NCI-H1436 (cell line): ENCODE measurements at regions not wholly inside any gene's neighbourhood (a gene's known extent, or its start where the extent isn't known, plus 50 kb on each side); places are given as distances from the start of the nearest gene placed in this dataset.
"Not testable (repeated sequence)": the region's sequence is repeated elsewhere in the genome, so short reads cannot be mapped to it uniquely, and the experiment has no call there.

ENCODE experiments used
- DNase-seq: peaks from one replicate; lab custom pipeline; 2025; lab: John Stamatoyannopoulos, UW

DNA sequence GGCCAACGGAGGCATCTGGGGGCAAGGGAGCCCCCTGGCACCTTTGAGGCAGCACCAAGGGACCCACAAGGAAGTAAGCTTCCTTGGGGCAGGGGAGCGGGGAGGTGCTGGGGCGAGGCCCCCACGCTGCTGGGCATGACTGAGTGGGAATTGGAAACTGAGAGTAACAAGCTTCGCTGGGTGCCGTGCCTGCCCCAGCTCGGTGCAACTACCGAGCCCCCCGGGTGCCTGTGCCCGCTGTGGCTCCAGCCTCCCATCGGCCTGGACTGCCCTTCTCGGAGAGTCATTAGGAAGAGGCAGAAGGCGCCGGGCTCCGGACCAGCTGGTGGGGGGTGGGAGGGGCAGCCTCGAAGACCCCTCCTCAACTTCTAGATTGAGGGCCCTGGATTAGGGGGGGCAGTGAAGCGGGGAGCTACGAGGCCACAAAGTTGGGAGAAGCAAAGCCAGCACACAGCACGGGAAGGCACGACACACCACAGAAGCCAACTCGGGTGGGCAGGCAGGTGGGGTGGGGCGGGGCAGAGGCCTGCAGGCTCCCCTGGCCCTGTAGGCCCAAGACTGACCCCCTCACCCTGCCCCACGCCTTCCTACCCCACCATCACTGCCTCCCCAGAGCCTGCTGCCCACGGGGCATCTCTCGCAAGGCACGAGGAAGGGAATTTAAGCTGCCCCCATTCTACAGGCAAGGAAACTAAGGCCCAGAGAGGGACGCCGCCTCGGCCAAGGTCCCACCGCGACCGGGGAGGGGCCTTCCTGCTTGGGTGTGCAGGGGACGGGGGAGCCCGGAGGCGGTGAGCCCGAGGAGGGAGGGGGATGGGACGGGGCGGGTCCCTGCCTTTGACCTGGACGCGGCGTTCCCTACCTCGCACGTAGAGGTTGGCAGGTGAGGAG, 83.2 kb downstream of the PTPRS start:
- no peak for DNase-seq

DNA sequence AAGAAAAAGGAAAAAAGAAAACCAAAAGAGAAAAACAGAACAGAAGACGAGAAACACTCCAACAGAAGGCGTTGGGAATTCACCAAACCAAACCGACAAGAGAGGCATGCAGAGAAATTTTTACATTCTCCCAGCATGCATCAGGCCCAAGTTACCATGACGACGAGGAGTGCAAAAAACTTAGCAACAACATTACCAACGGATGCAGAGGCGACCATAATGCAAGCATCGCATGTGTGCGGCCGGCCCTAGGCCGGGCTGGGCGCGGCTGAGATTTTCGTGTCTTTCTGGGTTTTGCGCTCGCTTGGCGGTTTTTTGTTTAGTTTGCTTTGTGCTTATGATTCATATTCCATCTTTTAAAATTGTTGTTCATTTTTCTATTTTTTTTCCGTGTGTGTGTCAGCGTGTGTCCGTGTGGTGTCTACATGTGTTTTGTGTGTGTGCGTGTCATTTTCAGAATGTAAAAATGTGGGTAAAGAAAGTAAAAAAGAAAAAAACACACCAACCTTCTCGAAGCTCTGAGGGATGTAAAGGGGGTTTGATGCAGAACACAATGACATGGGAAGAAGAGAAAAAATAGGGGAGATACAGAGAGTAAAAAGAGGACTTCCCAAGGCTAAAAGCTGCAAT, 84.9 kb downstream of the PTPRS start:
- DNase-seq, result no peak

DNA sequence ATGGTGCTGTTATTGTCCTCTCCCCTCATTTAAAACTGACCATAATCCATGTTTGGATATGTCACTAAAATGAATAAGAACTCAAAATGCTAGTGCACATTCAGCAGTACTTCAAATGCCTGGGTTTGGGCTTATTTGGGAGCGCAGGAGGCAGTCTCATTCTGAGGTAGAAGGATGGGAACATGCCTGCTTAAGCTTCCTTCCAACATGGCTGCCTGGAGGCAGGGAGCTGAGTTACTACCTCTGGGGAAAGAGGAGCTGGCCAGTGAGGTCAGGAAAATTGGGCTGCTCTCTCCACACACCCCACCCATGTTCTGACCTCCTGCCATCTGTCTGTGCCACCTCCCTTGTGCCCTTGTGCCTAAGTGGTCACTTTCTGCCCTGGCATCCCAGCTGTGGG, 85.7 kb downstream of the PTPRS start:
- no peak for DNase-seq

DNA sequence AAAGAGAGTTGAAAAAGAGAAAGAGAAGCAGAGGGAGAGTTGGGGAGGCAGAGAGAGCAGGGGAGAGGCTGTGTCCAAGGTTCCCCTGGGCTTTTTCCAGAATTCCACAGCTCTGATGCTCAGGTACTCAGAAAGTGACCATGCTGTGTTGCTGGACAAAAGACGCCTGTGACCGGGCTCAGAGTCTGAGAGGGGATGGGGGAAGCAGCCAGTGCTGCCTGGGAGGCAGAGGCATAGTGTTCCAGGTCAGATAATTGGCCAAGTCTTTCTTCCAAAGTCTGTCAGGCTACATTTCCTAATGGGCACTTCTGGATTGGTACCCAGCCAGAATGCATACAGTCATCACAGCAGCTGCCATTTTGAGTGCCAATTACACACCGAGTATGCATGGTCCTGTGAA, 86.1 kb downstream of the PTPRS start:
- no peak for DNase-seq

DNA sequence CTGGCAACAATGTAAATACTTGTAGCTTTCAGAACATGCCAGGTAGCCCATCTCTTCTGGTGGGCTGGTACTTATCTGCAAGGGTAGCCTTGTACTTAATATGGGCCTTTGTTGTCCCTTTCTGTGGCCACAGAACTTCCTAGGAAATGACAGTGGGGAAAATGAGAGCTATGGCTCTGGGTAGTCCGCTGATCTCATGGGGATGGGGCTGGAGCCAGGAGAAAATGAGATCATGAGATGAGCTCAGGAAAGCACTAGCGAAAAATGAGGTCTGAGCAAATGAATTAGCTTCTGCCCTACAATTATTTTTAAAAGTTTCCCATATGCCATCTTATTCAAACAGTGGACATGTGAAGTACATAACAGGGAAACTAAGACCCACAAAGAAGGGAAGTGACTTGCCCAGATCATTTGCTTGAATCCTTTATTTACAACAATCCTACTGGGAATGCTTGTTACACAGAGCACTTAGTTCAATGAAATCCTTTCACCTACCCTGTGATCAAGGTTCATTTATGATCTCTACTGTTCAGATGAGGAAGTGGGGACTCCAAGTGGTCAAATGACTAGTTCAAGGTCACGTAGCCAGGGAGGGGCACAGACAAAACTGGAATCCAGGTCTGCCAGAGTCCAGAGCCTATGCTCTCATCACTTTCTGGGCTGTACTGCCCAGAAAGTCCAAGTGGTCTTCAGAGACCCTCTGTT, 87.1 kb downstream of the PTPRS start:
- DNase-seq, result no peak

DNA sequence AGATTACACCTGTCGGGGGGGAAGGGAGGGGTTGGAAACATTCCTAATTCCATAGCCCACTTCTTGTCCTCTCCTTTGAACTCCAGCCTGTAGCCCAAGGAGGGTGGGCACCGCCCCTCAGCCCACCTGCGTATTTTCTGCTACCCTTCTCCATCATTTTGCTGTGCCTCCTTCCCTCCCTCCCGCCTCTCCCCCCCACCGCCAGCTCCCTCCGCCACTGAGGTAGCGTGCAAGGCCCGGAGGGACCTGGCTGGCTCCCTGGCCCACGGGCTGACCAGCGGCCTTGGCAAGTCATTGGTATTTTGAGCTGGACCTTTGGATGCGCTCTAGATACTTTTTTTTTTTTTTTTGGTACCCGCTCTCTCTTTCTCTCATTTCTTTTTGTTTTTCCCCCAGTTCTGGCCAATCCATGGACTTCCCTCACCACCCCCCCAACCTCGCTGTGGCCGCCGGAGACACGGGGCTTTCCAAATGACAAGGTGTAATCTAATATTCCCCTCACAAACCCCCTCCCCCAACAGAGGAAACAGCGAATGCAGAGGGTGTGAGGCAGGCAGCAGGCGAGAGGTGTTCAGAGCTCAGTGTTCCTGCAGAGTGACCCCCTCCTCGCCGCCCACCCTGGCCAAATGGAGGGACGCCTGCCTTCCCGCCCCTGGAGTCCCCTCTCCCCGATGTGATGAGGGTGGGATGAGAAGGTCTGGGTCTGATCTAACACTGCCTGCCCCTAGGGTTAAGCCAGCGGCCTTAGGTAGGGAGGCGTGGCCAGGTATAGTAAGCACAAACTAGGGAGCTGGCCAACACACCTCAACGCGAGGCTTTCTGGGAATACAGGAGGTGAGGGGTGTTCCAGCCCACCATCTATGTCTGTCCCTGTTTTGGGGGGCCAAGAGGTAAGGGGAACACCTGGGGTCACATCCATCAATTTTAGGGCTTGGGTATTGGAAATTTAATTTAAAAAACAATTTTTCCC, 89.2 kb downstream of the PTPRS start:
- no peak for DNase-seq

DNA sequence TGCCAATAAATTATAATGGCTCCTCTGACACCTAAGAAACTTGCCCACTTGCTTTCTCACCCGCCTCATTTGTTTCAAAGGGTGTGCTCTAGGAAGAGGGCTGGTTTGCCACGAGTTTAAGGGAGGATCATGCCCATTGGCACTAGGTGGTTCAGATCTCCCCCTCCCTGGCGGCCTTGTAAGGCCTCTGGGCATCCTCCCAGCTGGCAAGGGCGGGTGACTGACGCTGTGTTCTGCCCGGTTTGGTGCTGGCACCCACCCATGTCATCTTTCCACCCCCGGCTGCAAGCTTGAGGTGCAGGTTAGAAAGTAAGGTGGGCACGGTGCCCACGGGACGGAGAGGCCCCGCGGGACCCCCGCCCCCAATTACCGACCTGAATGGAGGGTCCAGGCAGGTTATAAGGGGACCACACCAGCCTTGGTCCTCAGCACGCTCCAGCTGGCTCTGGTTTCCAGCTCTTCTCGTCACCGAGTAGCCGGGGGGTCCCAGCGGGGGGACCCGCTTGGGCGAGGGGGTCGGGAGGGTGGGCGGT, 90.4 kb downstream of the PTPRS start:
- no peak for DNase-seq

DNA sequence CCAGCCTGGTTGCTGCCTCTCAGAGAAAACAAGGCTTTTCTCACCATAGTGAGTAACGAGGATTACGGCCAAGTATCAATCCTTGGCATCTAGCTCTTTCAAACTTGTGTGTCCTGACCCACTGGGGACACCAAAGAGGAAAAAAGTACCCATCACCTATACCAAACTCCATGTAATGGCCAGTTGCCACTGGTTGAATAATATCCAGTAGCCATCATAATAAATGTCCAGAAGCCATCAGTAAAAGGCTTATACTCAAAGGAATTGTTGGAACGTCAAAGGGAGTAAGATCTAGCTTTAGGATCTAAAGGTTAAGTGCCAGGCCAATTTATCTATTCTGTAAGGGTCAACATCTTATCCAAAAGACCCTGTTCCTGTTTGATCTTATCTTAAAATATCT, 91.1 kb downstream of the PTPRS start:
- no peak for DNase-seq

DNA sequence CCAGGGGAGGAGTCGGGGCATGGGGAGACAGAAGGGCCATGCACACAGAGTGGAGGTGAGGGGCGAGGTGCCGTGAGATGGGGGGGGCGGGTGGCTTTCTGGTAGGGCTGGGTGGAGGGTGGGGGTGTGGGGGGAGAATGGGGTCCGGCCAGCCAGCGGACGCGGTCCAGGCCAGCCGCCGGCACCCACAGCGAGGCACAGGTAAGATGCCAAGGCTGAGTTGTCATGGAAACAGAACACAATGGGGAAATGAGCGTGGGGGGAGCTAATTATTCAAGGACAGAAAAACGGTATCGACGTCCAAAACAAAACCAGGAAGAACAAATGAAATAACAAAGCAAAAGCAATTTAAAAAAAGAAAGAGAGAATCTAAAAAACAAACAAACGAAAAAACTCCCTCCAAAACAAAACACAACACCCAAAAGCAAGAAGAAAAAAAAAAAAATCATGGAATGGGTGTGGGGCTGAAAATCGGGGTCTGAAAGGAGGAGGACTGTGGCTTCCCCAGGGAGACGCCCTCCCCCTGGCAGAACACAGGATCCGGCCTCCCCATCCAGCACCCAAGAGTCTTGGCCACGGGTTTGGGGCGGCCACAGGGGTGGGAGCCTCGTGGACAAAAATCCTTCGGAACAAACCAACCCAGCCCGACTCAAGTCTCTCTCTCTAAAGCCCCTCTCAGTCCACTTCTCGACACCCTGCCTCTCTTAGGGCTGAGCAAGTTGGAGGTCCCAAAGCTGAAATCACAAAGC, 92.5 kb downstream of the PTPRS start:
- DNase-seq, result no peak

DNA sequence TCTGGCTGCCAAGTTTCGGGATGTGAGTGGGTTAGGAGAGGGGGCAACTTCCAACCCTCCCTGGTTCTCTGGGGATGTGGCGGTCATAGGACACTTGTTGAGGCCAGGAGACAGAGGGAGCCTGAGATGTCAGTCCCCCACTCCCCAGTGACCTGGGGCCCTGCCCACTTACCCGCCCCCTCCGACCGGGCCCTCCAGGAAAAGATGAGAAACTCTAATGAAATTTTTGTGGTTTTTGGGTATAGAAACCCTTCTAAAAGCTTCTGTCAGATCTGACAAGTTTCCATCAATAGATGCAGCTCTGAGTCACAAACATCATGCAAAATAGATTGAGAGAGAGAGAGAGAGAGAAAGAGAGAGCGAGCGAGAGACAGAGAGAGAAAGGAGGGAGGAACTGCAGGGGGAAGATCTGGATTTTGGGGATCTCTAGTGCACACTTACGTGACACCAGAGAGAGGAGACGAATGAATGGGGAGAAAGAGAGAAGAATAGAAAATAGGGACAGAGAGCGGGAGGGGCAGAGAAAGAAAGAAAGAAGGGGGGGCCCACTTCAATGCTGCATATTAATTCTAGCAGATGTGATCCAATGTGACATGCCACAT, 94.0 kb downstream of the PTPRS start:
- DNase-seq, result no peak

DNA sequence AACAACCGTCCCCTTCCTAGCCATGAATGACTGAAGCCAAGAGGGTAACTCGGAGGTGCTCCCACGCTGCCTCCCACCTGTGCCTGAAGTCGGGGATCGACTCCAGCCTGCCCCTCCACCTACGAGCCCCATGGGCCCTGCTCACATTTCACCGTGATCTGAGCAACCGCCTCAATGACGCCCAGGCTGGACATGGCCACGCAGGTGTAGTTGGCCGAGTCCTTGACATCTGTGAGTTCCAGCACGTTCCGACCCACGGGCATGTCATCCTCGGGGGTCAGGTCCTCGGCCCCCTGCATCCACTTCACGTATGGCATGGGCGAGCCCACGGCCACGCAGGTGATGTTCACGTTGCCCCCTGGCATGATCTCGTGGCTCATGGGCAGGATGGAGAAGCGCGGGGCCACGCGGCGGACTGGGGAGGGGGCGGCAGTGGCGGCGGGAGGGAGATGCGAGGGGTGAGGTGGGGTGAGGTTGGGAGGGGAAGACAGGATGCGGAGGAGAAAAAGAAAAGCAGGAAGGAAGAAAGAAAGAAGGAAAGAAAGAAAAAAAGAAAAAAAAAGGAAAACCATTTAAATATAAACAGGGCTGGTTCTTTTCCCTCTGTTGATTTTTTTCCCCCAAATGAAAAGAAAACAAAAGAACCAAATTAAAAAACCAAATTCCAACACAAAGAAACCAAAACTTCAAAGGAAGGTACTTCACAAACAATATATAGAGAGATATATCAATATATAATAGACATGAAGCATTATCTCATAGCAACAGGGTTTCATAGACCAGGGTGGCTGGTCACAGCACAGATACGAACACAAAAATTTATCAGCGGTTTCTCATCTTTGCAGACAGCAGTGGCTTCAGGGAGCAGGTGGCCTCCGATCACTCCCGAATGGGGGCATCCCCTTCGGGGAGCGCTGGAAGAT, 94.7 kb downstream of the PTPRS start:
- no peak for DNase-seq

DNA sequence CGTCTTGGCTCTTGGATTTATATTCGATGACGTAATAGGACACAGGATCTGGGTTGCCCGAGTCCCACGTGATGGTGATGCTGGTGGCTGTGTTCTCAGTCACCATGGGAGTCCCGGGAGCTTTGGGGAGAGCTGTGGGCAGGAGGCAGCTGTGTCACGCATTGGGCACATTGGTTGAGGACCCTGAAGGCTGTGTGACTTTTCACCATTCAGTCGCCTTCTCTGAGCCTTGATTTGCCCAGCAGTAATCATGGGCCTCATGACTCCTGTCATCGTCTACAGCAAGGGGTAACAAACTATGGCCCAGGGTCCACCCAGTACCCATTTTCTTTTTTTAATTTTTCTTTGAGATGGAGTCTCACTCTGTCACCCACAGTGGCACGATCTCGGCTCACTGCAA, 96.3 kb downstream of the PTPRS start:
- DNase-seq, result no peak

DNA sequence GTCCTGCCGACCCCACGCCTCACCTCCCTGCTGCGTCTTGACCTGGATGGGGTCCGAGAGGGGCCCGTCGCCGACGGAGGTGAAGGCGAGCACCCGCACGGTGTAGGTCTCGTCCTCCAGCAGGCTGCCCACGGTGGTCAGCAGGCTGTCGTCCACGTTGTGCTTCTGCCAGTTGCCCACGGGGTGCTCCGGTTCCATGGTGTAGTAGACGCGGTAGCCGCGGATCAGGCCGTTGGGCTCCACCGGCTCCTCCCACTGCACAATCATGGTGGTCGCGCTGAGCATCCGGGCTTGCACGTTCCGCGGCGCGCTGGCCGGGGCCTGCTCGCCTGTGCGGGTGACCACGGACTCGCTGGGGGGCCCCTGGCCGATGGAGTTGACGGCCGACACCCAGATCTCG, 96.7 kb downstream of the PTPRS start:
- no peak for DNase-seq

DNA sequence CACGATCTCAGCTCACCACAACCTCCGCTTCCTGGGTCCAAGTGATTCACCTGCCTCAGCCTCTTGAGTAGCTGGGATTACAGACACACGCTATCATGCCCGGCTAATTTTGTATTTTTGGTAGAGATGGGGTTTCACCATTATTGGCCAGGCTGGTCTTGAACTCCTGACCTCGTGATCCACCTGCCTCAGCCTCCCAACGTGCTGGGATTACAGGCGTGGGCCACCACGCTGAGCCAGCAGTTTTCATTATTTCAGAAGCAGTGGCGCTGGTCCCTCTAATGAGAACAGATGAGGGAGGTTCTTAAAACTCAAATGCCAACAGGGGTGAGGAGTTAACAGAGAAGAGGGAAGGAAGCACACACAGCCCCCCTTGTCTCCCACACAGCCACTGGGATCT, 98.7 kb downstream of the PTPRS start:
- DNase-seq, result not testable (repeated sequence)

DNA sequence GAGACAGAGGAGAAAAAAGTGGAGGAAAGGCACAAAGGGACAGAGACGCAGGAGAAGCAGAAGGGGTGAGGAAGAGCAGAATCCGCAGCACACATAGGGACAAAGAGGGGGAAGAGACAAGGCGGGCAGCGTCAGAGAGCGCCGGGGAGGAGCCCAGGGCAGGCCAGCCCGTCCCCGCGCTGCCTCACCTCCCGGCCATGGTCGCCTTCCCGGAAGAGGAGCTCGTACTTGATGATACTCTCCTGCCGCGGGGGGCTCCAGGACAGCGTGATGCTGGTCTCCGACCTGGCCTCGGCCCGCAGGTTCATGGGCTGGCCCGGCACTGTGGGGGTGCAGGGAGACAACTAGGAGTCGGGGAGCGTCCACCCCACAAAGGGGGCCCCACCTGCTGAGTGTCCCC, 100.6 kb downstream of the PTPRS start:
- no peak for DNase-seq

DNA sequence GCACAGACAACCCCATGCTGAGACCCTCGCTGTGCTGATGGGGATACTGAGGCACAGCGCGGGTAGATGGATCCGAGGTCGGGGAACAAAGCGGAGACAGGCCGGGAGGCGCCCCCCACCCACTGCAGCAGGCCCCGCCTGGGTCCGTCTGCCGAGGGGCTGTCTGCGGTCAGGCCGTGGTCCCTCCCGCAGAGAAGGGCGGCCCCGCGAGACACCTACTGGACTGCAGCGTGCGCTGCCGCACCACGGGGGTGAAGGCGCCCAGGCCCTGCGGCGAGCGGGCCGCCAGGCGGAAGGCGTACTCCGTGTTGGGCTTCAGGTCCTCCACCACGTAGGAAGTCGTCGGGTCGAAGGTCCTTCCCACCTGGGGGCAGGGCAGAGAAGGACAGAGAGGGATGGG, 101.9 kb downstream of the PTPRS start:
- no peak for DNase-seq

DNA sequence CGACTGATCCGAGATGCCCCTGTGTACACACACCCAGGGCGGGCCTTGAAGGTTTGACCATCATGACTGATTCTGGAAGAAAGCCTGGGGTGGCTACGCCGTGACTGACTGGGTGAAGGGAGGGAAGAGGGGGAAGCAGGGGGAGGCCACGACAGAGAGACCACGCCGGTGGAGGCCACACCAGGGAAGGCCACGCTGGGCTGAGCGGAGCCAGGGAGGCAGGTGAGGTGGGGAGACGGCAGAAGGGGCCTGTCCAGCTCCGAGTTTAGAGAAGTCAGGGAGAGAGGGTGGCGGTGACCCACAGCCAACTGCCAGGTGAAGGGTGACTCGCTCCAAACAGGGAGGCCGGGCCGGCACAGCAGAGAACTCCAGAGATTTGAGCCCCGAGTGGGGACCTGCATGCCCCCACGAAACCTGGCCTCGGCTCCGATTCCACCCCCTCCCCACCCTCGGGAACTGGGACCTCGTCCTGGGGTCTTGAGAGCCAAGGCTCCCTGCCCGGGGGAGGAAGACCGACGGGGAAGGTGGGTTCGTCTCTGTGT, 102.6 kb downstream of the PTPRS start:
- DNase-seq, result no peak

DNA sequence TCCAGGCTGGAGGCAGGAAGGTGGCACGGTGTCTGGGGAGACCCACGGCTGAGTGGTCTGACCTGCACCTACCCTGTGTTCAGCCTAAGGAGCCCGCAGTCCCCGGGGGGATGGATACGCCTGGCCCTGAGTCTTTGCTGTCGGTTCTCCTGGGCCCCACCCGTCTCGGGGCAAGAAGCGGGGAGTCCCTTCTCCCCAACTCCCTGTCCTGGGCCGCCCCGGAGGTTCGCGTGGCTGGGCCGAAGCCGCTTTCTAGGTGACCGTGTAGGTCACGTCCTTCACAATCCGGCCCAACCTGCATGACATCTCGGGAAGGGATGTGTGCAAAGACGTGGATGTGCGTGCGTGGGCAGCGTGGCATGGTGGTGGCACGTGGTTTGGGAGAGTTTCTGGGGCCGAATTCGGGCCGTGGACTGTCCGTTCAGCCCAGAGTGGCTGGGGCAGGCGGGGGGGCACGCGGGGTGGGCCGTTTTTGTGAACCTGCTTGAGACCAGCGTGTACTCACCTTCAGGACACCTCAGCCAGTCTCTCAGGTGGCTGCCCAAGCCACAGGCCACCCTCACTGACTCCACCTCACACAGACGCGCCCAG, 103.3 kb downstream of the PTPRS start:
- no peak for DNase-seq
